HG02610 (cell line): ENCODE measurements at regions not wholly inside any gene's neighbourhood (a gene's known extent, or its start where the extent isn't known, plus 50 kb on each side); places are given as distances from the start of the nearest gene placed in this dataset.
"Not testable (repeated sequence)": the region's sequence is repeated elsewhere in the genome, so short reads cannot be mapped to it uniquely, and the experiment has no call there.

Experiments used
- ATAC-seq: cut with Tn5 transposase; IDR thresholded peaks from one replicate; pipeline ENCODE4 v1.9.1; 2021; ENCODE audit warnings: mild to moderate bottlenecking, moderate library complexity; ENCODE audit not compliant: unreplicated experiment

GRCh38 chr4:75422998-75423397, 91.2 kb downstream of the RCHY1 start:
- ATAC-seq: no peak

GRCh38 chr4:75412746-75413145, 101.5 kb downstream of the RCHY1 start:
- ATAC-seq: no peak

- no peak for ATAC-seq
Observed at GRCh38 chr4:75398501-75398900, 115.7 kb downstream of the RCHY1 start.

GRCh38 chr4:75391489-75392166, 122.6 kb downstream of the RCHY1 start:
- no peak for ATAC-seq

GRCh38 chr4:75386426-75386825, 127.8 kb downstream of the RCHY1 start:
- not testable (repeated sequence) for ATAC-seq

- no peak for ATAC-seq
Observed at GRCh38 chr4:75385106-75385505, 129.1 kb downstream of the RCHY1 start.

GRCh38 chr4:75376543-75376942, 137.7 kb downstream of the RCHY1 start:
- no peak for ATAC-seq

GRCh38 chr4:75371915-75372314, 142.3 kb downstream of the RCHY1 start:
- ATAC-seq: no peak

GRCh38 chr4:75370576-75370975, 143.6 kb downstream of the RCHY1 start:
- no peak for ATAC-seq

GRCh38 chr4:75345423-75345822, 168.8 kb downstream of the RCHY1 start:
- no peak for ATAC-seq

GRCh38 chr4:75344915-75345314, 169.3 kb downstream of the RCHY1 start:
- no peak for ATAC-seq

GRCh38 chr4:75343333-75343732, 170.9 kb downstream of the RCHY1 start:
- no peak for ATAC-seq

GRCh38 chr4:75340561-75340960, 173.6 kb downstream of the RCHY1 start:
- no peak for ATAC-seq

- no peak for ATAC-seq
Observed at GRCh38 chr4:75338352-75338880, 175.8 kb downstream of the RCHY1 start.

- ATAC-seq: no peak
Observed at GRCh38 chr4:75327804-75328512, 186.2 kb downstream of the RCHY1 start.

- ATAC-seq: no peak
Observed at GRCh38 chr4:75325318-75325979, 188.8 kb downstream of the RCHY1 start.

- ATAC-seq: no peak
Observed at GRCh38 chr4:75321484-75321883, 192.7 kb downstream of the RCHY1 start.

- ATAC-seq: not testable (repeated sequence)
Observed at GRCh38 chr4:75317641-75318040, 196.6 kb downstream of the RCHY1 start.

GRCh38 chr4:75308049-75308448, 206.2 kb downstream of the RCHY1 start:
- ATAC-seq: no peak

GRCh38 chr4:75306506-75306905, 207.7 kb downstream of the RCHY1 start:
- ATAC-seq: no peak

- ATAC-seq: no peak
Observed at GRCh38 chr4:75302648-75303047, 211.6 kb downstream of the RCHY1 start.
